IMR-90 (cell line): ENCODE measurements at regions not wholly inside any gene's neighbourhood (a gene's known extent, or its start where the extent isn't known, plus 50 kb on each side); places are given as distances from the start of the nearest gene placed in this dataset.

Experiments
- ATAC-seq: fragments of 200-7000 bp; cut with Tn5 transposase; 2 replicates; pipeline ENCODE4 v1.9.1; 2020; ENCODE audit warnings: low read depth, mild to moderate bottlenecking, moderate library complexity
- BruUV-seq: library from RNA; stranded (reverse); fragments of 400-500 nt; replicated peaks from 2 replicates; lab custom pipeline; 2021; lab: Mats Ljungman, UMichigan
- CTCF ChIA-PET: fragments of 300-600 bp; formaldehyde crosslinking; extraction: SDS; loops from one replicate; lab custom pipeline; 2021; ENCODE audit warnings: antibody characterized with exemption; lab: Yijun Ruan, JAX
- POLR2A ChIA-PET: fragments of 300-600 bp; sonication (Branson Sonifier 250); formaldehyde crosslinking; loops from one replicate; lab custom pipeline; 2022; ENCODE audit warnings: antibody characterized with exemption; ENCODE audit not compliant: unreplicated experiment; lab: Charles Lee
- DNase-seq: peaks from one replicate; pipeline ENCODE4 v3.0.0; 2013
- H2AFZ ChIP-seq: replicated peaks from 2 replicates; pipeline ENCODE3; 2013; ENCODE audit warnings: low read length, mild to moderate bottlenecking; ENCODE audit not compliant: poor library complexity
- H2AK5ac ChIP-seq: 2 replicates; pipeline ENCODE4 v1.6.1; 2013; ENCODE audit warnings: low read depth, low read length, inconsistent platforms
- H2AK9ac ChIP-seq: replicated peaks from 2 replicates; pipeline ENCODE3; 2013; ENCODE audit warnings: mild to moderate bottlenecking, low read depth, low read length, moderate library complexity; ENCODE audit not compliant: poor library complexity
- H2BK120ac ChIP-seq: 2 replicates; pipeline ENCODE4 v1.6.1; 2013; ENCODE audit warnings: low read depth, low read length, inconsistent platforms
- H2BK15ac ChIP-seq: 3 replicates; pipeline ENCODE4 v1.6.1; 2013; ENCODE audit warnings: low read depth, low read length, inconsistent platforms
- H2BK20ac ChIP-seq: 2 replicates; pipeline ENCODE4 v1.6.1; 2013; ENCODE audit warnings: low read depth, mild to moderate bottlenecking, inconsistent platforms, low read length, moderate library complexity
- H2BK5ac ChIP-seq: 2 replicates; pipeline ENCODE4 v1.6.1; 2013; ENCODE audit warnings: mild to moderate bottlenecking, low read depth, low read length, inconsistent platforms; ENCODE audit not compliant: poor library complexity, severe bottlenecking
- H3K14ac ChIP-seq: replicated peaks from 2 replicates; pipeline ENCODE4 v1.6.1; 2013; ENCODE audit warnings: low read depth, low read length, inconsistent platforms
- H3K18ac ChIP-seq: 2 replicates; pipeline ENCODE4 v1.6.1; 2013; ENCODE audit warnings: low read depth, low read length, control low read depth
- H3K23ac ChIP-seq: 2 replicates; pipeline ENCODE4 v1.6.1; 2013; ENCODE audit warnings: low read depth, low read length, inconsistent platforms
- H3K27ac ChIP-seq: 2 replicates; pipeline ENCODE4 v1.5.1; 2013; ENCODE audit warnings: mild to moderate bottlenecking, control low read depth, low read length; ENCODE audit not compliant: insufficient read depth
- H3K27me3 ChIP-seq: 2 replicates; pipeline ENCODE4 v1.6.1; 2013; ENCODE audit warnings: low read length; ENCODE audit not compliant: control insufficient read depth, insufficient read depth
- H3K36me3 ChIP-seq: 2 replicates; pipeline ENCODE4 v1.6.1; 2013; ENCODE audit warnings: low read length, mixed read lengths; ENCODE audit not compliant: control insufficient read depth, insufficient read depth
- H3K4ac ChIP-seq: 2 replicates; pipeline ENCODE4 v1.6.1; 2013; ENCODE audit warnings: low read depth, low read length, inconsistent platforms
- H3K4me1 ChIP-seq: 2 replicates; pipeline ENCODE4 v1.6.1; 2013; ENCODE audit warnings: low read length, mixed read lengths; ENCODE audit not compliant: control insufficient read depth, insufficient read depth
- H3K4me2 ChIP-seq: 2 replicates; pipeline ENCODE4 v1.6.1; 2013; ENCODE audit warnings: low read depth, mild to moderate bottlenecking, control low read depth, low read length, moderate library complexity
- H3K4me3 ChIP-seq: 2 replicates; pipeline ENCODE4 v1.5.1; 2013; ENCODE audit warnings: low read depth, mild to moderate bottlenecking, control low read depth, low read length, moderate library complexity; ENCODE audit not compliant: insufficient read depth
- H3K56ac ChIP-seq: 2 replicates; pipeline ENCODE4 v1.6.1; 2013; ENCODE audit warnings: low read length, inconsistent platforms; ENCODE audit not compliant: insufficient read depth; ENCODE audit errors: extremely low read depth
- H3K79me1 ChIP-seq, 2 experiments: 2 replicates each; pipeline ENCODE4 v1.6.1; 2013; ENCODE audit warnings: low read length in 2 of 2, inconsistent platforms in 1 of 2, low read depth in 1 of 2
- H3K9ac ChIP-seq: 2 replicates; pipeline ENCODE4 v1.6.1; 2013; ENCODE audit warnings: low read depth, low read length, control low read depth
- H3K9me1 ChIP-seq: 2 replicates; pipeline ENCODE4 v1.6.1; 2013; ENCODE audit warnings: low read length, inconsistent platforms; ENCODE audit not compliant: insufficient read depth
- H3K9me3 ChIP-seq: 2 replicates; pipeline ENCODE4 v1.6.1; 2013; ENCODE audit warnings: low read length; ENCODE audit not compliant: control insufficient read depth, insufficient read depth
- H4K20me1 ChIP-seq: 2 replicates; pipeline ENCODE4 v1.6.1; 2013; ENCODE audit warnings: low read length, inconsistent platforms; ENCODE audit not compliant: insufficient read depth
- H4K5ac ChIP-seq: 2 replicates; pipeline ENCODE4 v1.6.1; 2013; ENCODE audit warnings: mild to moderate bottlenecking, low read depth, low read length, control low read depth
- H4K8ac ChIP-seq, 2 experiments: 2 replicates each; pipeline ENCODE4 v1.6.1; 2013; ENCODE audit warnings: low read depth in 2 of 2, low read length in 2 of 2, control low read depth in 1 of 2, inconsistent platforms in 1 of 2
- H4K91ac ChIP-seq: 2 replicates; pipeline ENCODE4 v1.6.1; 2013; ENCODE audit warnings: low read depth, low read length, inconsistent platforms; ENCODE audit not compliant: insufficient read depth
- BHLHE40 ChIP-seq: fragments of 150-350 bp; IDR thresholded peaks from 2 replicates; pipeline ENCODE4 v1.6.1; 2016; ENCODE audit warnings: mild to moderate bottlenecking, low read depth, low read length
- CHD1 ChIP-seq: IDR thresholded peaks from 2 replicates; pipeline ENCODE4 v1.6.1; 2012; ENCODE audit warnings: low read depth, low read length, improper control_type of control experiment
- FOS ChIP-seq: fragments of 150-350 bp; IDR thresholded peaks from 2 replicates; pipeline ENCODE4 v1.6.1; 2016; ENCODE audit warnings: low read depth, low read length
- MAFK ChIP-seq: IDR thresholded peaks from 2 replicates; pipeline ENCODE4 v1.6.1; 2012; ENCODE audit warnings: low read depth, low read length, improper control_type of control experiment
- MAZ ChIP-seq: IDR thresholded peaks from 2 replicates; pipeline ENCODE4 v1.6.1; 2012; ENCODE audit warnings: low read depth, mild to moderate bottlenecking, low read length, improper control_type of control experiment, moderate library complexity, borderline replicate concordance
- POLR2A ChIP-seq: IDR thresholded peaks from 2 replicates; pipeline ENCODE4 v1.6.1; 2012; ENCODE audit warnings: mild to moderate bottlenecking, low read depth, low read length
- RAD21 ChIP-seq: IDR thresholded peaks from 2 replicates; pipeline ENCODE4 v1.6.1; 2012; ENCODE audit warnings: low read length, improper control_type of control experiment
- RFX5 ChIP-seq: IDR thresholded peaks from 2 replicates; pipeline ENCODE4 v1.8.0; 2012; ENCODE audit warnings: low read depth, mild to moderate bottlenecking, low read length, moderate library complexity
- SMC3 ChIP-seq: fragments of 150-350 bp; IDR thresholded peaks from 2 replicates; pipeline ENCODE4 v1.6.1; 2016; ENCODE audit warnings: low read depth, mild to moderate bottlenecking, antibody characterized with exemption, low read length, moderate library complexity
- WGBS, 2 experiments: methylation state at CpG; one replicate each; pipeline versions ENCODE4 v1.1.5 to v1.1.7; 2013; ENCODE audit warnings: missing lambda C conversion rate in 2 of 2; ENCODE audit not compliant: insufficient read length in 1 of 2; ENCODE audit errors: extremely low coverage in 2 of 2; 5-methylcytosine and 5-hydroxymethylcytosine counted together
- dilution Hi-C: fragments of 300-500 bp; cut with HindIII; formaldehyde crosslinking; loops from one replicate; pipeline ENCODE4 v1.14.3; 2018; ENCODE audit warnings: low sequenced_read_pairs; ENCODE audit not compliant: unreplicated experiment
- in situ Hi-C: fragments of 300-500 bp; cut with MboI; formaldehyde crosslinking; loops from 3 replicates; pipeline ENCODE4 v1.14.3; 2019; ENCODE audit warnings: low sequenced_read_pairs, inconsistent platforms, mixed read lengths
- intact Hi-C: fragments of 100-400 bp; cut with micrococcal nuclease; formaldehyde crosslinking; loops from 2 replicates; pipeline ENCODE4 v1.10.0; 2022

- Histone ChIP-seq H4K5ac (no peak overlapping the region), H4K20me1 (no peaks in the 10 kb centered on the region), H3K9me1 (no peaks in the 10 kb centered on the region), H2BK120ac (no peak overlapping the region), H2BK5ac (no peak overlapping the region), H3K36me3 (no peaks in the 10 kb centered on the region), H2BK20ac (no peak overlapping the region), H3K9ac (no peak overlapping the region), H3K27ac (no peak overlapping the region), H3K4ac (no peak overlapping the region), H2AK9ac (no peak overlapping the region), H3K4me3 (no peak overlapping the region), H3K18ac (no peak overlapping the region), H4K91ac (no peak overlapping the region), H2AFZ (no peak overlapping the region), H4K8ac (no peak overlapping the region), H3K9me3 (no peaks in the 10 kb centered on the region), H3K4me1 (no peaks in the 10 kb centered on the region), H3K27me3 (no peaks in the 10 kb centered on the region), H3K56ac (no peak overlapping the region), H3K23ac (no peak overlapping the region), H3K14ac (no peak overlapping the region), H2BK15ac (no peak overlapping the region), H3K79me1 (no peaks in the 10 kb centered on the region), H2AK5ac (no peak overlapping the region), H3K4me2 (no peak overlapping the region)
- DNase-seq (no peak), ATAC-seq (no peak)
- no CpG with 5 or more reads among the region's 5 CpGs for whole genome bisulfite sequencing, 2 experiments
- intact Hi-C loops, result no loop called here
- TF ChIP-seq POLR2A (no peak), FOS (no peak), CHD1 (no peak), SMC3 (no peak), MAFK (no peak), BHLHE40 (no peak), RAD21 (no peak), MAZ (no peak), RFX5 (no peak)
- CTCF ChIA-PET, result no interaction called here
- in situ Hi-C loops, result no loop called here
- POLR2A ChIA-PET, result no interaction called here
- dilution Hi-C loops, result no loop called here
- BruUV-seq, result no TSS peak
Measured at GRCh38 chr12:62158461-62159360, 101.5 kb upstream of the USP15 start.
